ENCODE measurements at regions not wholly inside any gene's neighbourhood (a gene's known extent, or its start where the extent isn't known, plus 50 kb on each side); places are given as distances from the start of the nearest gene placed in this dataset.

GRCh38 chr17:71251951-71252350 lies 868.9 kb upstream of the SOX9 start:
- intact Hi-C loops (cut with DNase I; ENCODE audit: low total_unique reads): no loop called here
- TF ChIP-seq CTCF (IDR thresholded peaks at IDR 0.05) (no peak), POLR2A (IDR thresholded peaks at IDR 0.05) (no peak), POLR2AphosphoS5 (IDR thresholded peaks at IDR 0.05) (no peak), EP300 (IDR thresholded peaks at IDR 0.05) (no peak)

GRCh38 chr17:71252436-71252835 lies 868.4 kb upstream of the SOX9 start:
- Histone ChIP-seq H3K27ac (no peak overlapping the region), H3K36me3 (no peaks in the 10 kb centered on the region), H3K4me3 (no peak overlapping the region), H3K9me3 (no peaks in the 10 kb centered on the region), H3K27me3 (no peaks in the 10 kb centered on the region), H3K4me1 (no peaks in the 10 kb centered on the region)
- no peak for DNase-seq
- intact Hi-C loops (cut with DNase I; ENCODE audit: low total_unique reads): no loop called here
- TF ChIP-seq POLR2AphosphoS5 (IDR thresholded peaks at IDR 0.05): no peak
- 0 to 100% (median 3%) methylated on average over 1 of the region's 1 CpG for WGBS, 5 donors

More at GRCh38 chr17:71251951-71252350, 868.9 kb upstream of the SOX9 start:
- DNase-seq: peak in 1 of 2 donors; percentile 9
- WGBS, 5 donors: 59 to 81% (median 68%) methylated on average over 2 of the region's 2 CpGs
- no peaks in the 10 kb centered on the region for H3K27me3 ChIP-seq
- no peak overlapping the region for H3K27ac ChIP-seq
- H3K4me1 ChIP-seq: no peaks in the 10 kb centered on the region
- H3K4me3 ChIP-seq: no peak overlapping the region
- no peaks in the 10 kb centered on the region for H3K36me3 ChIP-seq
- no peaks in the 10 kb centered on the region for H3K9me3 ChIP-seq

- WGBS, 5 donors: 84 to 96% (median 88%) methylated on average over 2 of the region's 2 CpGs
- H3K27me3 ChIP-seq: no peaks in the 10 kb centered on the region
- no peaks in the 10 kb centered on the region for H3K4me1 ChIP-seq
- H3K36me3 ChIP-seq: no peaks in the 10 kb centered on the region
- intact Hi-C loops (cut with DNase I; ENCODE audit: low total_unique reads): no loop called here
- H3K9me3 ChIP-seq: no peaks in the 10 kb centered on the region
- TF ChIP-seq POLR2A (IDR thresholded peaks at IDR 0.05): no peak
- no peak for TF ChIP-seq CTCF (IDR thresholded peaks at IDR 0.05)
- no peak for TF ChIP-seq EP300 (IDR thresholded peaks at IDR 0.05)
- no peak for TF ChIP-seq POLR2AphosphoS5 (IDR thresholded peaks at IDR 0.05)
- H3K27ac ChIP-seq: no peak overlapping the region
- no peak for DNase-seq
- H3K4me3 ChIP-seq: no peak overlapping the region
These were observed 863.7 kb upstream of the SOX9 start for GRCh38 chr17:71257096-71257495.

- TF ChIP-seq POLR2A (IDR thresholded peaks at IDR 0.05): no peak
- DNase-seq: no peak
- intact Hi-C loops (cut with DNase I; ENCODE audit: low total_unique reads): no loop called here
- 29 to 53% (median 34%) methylated on average over 6 of the region's 6 CpGs for WGBS, 5 donors
- no peak overlapping the region for H3K27ac ChIP-seq
- no peaks in the 10 kb centered on the region for H3K4me1 ChIP-seq
- no peak overlapping the region for H3K4me3 ChIP-seq
- H3K36me3 ChIP-seq: no peaks in the 10 kb centered on the region
- no peaks in the 10 kb centered on the region for H3K27me3 ChIP-seq
- peaks cover 0 to under 1% (median 0%) of the 10 kb centered on the region in 4 donors for H3K9me3 ChIP-seq
These were observed 860.4 kb upstream of the SOX9 start for GRCh38 chr17:71260366-71260940.

- H3K27me3 ChIP-seq: no peaks in the 10 kb centered on the region
- intact Hi-C loops (cut with DNase I; ENCODE audit: low total_unique reads): no loop called here
- TF ChIP-seq POLR2A (IDR thresholded peaks at IDR 0.05) (no peak), CTCF (IDR thresholded peaks at IDR 0.05) (no peak), EP300 (IDR thresholded peaks at IDR 0.05) (no peak), POLR2AphosphoS5 (IDR thresholded peaks at IDR 0.05) (no peak)
- H3K4me3 ChIP-seq: no peak overlapping the region
- no peak for DNase-seq
- H3K4me1 ChIP-seq: no peaks in the 10 kb centered on the region
- H3K36me3 ChIP-seq: no peaks in the 10 kb centered on the region
- 81 to 92% (median 84%) methylated on average over 3 of the region's 3 CpGs for WGBS, 5 donors
- H3K9me3 ChIP-seq: peaks cover 0 to 22% (median 12%) of the 10 kb centered on the region in 4 donors
- no peak overlapping the region for H3K27ac ChIP-seq
These were observed 858.2 kb upstream of the SOX9 start for GRCh38 chr17:71262586-71262985.

Data from stomach (tissue), 8 donors.